HG03457 (cell line): ENCODE measurements at regions not wholly inside any gene's neighbourhood (a gene's known extent, or its start where the extent isn't known, plus 50 kb on each side); places are given as distances from the start of the nearest gene placed in this dataset.
"Not testable (repeated sequence)": the region's sequence is repeated elsewhere in the genome, so short reads cannot be mapped to it uniquely, and the experiment has no call there.

Source experiments
- ATAC-seq: cut with Tn5 transposase; IDR thresholded peaks from one replicate; pipeline ENCODE4 v1.9.1; 2021; ENCODE audit warnings: moderate number of reproducible peaks; ENCODE audit not compliant: unreplicated experiment

GRCh38 chr6:86128130-86128814, 485.6 kb upstream of the SYNCRIP start:
- ATAC-seq, result no peak

GRCh38 chr6:86122086-86122485, 479.4 kb upstream of the SYNCRIP start:
- ATAC-seq, result no peak

- ATAC-seq, result no peak
Measured at GRCh38 chr6:86118271-86118670, 475.6 kb upstream of the SYNCRIP start.

DNA sequence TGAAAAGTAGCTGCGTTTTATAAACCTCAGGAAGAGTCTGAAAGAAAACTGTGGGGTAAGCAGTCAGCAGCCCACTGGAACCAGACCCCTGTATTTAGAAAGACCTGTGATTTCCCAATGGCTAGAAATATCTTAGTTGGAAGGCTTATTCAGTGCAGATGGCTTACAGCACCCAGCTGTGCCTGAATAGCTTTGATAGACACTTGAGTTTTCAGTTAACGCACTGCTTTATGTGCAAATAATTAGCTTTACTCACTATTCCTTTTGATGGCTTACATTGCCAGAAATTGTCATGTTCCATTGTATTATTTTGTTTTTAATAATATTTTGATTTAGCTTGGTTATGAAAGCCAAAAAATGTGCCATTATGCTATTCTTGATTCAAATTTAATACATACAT, 465.3 kb upstream of the SYNCRIP start:
- no peak for ATAC-seq

DNA sequence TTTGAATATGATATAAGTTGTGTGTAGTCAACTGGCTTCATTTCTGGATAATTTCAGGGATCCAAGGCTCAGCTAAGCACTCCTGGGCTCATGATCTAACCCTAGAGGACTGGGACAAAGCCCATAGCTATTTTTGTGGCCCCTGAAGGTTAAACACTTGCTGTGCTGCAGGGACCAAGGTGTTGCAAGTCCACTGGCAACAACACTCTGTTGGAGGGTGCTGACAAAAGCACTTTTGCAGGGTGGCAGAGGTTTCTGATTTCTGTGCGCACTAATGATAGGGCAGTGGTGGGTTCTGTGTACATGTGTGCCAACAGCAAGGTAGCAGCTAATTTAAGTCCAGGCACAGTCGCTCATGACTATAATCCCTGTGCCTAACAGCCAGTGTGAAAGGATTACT, 445.3 kb upstream of the SYNCRIP start:
- ATAC-seq, result no peak

DNA sequence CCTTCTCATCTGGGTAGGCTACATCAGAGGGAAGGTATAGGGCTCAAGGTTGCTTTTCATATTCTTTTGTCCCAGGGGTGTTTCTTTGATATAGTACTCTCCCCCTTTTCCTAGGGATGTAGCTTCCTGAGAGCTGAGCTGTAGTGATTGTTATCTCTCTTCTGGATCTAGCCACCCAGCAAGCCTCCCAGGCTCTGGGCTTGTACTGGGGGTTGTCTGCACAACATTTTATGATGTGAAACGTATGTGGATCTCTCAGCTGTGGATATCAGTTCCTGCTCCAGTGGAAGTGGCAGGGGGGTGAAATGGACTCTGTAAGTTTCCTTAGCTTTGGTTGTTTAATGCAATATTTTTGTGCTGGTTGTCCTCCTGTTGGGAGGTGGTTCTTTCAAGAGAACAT, 437.3 kb upstream of the SYNCRIP start:
- no peak for ATAC-seq

DNA sequence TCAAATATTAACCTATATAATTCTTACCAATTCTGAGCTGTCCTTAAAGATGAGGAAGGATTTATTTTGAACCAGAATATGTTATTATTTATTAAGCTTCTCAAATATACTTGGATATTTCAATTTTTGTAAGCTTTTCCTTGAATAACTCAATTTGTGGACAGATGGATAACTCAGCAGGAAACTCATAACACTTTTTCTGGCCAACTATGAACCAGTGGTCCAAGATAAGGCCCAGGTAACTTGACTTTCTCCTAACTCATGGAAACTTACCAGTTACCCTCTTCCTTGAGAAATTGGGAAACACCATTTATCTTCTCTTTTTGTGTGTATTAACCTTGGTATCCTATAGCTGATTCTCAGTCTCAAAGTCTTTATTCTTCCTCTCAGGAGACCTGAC, 427.5 kb upstream of the SYNCRIP start:
- ATAC-seq, result no peak

- ATAC-seq, result not testable (repeated sequence)
Measured at GRCh38 chr6:86065002-86065401, 422.3 kb upstream of the SYNCRIP start.

GRCh38 chr6:86057293-86057980, 414.8 kb upstream of the SYNCRIP start:
- not testable (repeated sequence) for ATAC-seq

- no peak for ATAC-seq
Measured at GRCh38 chr6:86045038-86045437, 402.4 kb upstream of the SYNCRIP start.

DNA sequence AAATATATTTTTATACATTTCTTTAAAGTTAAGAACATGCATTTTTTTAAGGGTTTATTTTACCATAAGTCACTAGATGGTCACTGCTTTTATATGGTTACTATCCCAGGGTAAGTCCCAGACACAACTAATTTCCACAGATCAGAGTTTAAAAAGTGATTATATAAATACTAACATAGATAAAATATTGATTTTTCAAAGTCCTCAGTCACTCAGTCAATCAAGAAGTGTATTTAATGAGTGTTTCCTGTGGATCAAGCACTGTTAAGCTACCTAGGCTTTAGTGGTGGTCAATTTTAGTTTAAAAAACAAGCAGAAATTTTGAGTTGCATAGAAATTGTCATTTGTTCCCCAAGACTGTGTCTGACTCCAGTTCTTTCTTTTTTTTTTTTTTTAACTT, 399.5 kb upstream of the SYNCRIP start:
- ATAC-seq, result no peak

- ATAC-seq, result no peak
Measured at GRCh38 chr6:86031713-86032112, 389.0 kb upstream of the SYNCRIP start.

- no peak for ATAC-seq
Measured at GRCh38 chr6:86030875-86031274, 388.2 kb upstream of the SYNCRIP start.

GRCh38 chr6:86028776-86029175, 386.1 kb upstream of the SYNCRIP start:
- ATAC-seq, result no peak

- ATAC-seq, result not testable (repeated sequence)
Measured at GRCh38 chr6:86026890-86027289, 384.2 kb upstream of the SYNCRIP start.

DNA sequence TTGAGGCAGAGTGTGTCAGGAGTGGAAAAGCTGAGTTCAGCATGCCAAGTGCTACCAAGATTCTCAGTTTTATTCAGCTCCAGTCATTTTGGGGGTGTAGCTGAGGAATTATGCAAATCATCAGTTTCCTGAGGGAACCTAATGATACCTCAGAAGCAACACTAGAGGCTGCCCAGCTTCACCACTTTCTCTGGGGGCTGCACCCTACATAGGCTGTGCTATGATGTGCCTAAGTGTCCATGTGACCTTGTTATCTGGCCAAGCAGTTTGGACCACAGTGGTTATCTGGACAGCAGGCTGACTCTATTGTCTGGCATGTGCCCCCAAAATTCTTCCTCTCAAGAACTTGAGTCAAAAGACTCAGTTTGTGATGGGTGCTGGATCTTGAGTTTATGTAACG, 374.6 kb upstream of the SYNCRIP start:
- peak; percentile 86 for ATAC-seq

DNA sequence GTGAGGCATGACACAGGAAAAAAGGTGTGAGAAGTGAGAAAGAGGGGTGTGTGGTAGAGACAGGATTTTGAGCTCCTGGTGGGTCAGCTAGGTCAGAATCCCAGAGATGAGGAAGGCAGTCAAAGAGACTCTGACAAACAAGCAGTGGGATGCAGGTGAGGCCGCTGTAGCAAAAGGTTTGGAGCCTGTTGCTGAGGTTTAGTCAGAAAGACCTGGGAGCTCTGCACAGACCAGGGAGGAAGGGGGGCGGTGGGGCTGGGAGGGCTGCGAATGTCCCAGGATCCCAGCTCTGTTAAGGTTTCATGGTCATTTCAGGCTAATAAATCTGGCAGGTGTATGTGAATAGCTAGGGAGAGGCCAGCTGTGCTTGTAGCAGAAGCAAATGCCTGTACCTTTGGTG, 373.9 kb upstream of the SYNCRIP start:
- no peak for ATAC-seq

- ATAC-seq, result no peak
Measured at GRCh38 chr6:86016077-86016476, 373.4 kb upstream of the SYNCRIP start.

GRCh38 chr6:86012991-86013390, 370.3 kb upstream of the SYNCRIP start:
- peak; percentile 57 for ATAC-seq

GRCh38 chr6:86010915-86011786, 368.5 kb upstream of the SYNCRIP start:
- no peak for ATAC-seq

- ATAC-seq, result no peak
Measured at GRCh38 chr6:85997206-85997605, 354.5 kb upstream of the SYNCRIP start.

DNA sequence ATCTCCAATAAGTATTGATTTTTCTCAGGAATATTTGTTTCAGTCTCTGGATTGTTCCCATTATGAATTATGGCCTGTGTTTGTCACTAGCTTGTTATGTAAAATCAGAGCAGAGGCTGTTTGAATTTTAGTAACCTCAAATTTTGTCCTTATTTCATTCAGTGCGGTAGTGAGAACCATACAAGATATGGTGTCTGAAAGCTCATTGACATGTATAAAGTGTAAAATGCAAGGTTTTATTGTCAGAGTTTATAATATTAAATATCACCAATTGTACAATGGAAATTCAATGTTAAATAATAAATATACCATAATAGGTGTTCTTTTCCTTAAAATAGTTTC, 353.3 kb upstream of the SYNCRIP start:
- ATAC-seq, result no peak
